ES-I3 (cell line): ENCODE measurements at regions not wholly inside any gene's neighbourhood (a gene's known extent, or its start where the extent isn't known, plus 50 kb on each side); places are given as distances from the start of the nearest gene placed in this dataset.

Experiments
- H3K36me3 ChIP-seq: 2 replicates; pipeline ENCODE4 v1.6.1; 2013; ENCODE audit warnings: mild to moderate bottlenecking, low read length, control low read depth, moderate library complexity; ENCODE audit not compliant: insufficient read depth
- H3K4me1 ChIP-seq: 2 replicates; pipeline ENCODE4 v1.6.1; 2013; ENCODE audit warnings: mild to moderate bottlenecking, control low read depth, low read length; ENCODE audit not compliant: insufficient read depth
- H3K9ac ChIP-seq: 2 replicates; pipeline ENCODE4 v1.6.1; 2013; ENCODE audit warnings: low read depth, mild to moderate bottlenecking, low read length, moderate library complexity
- H3K9me3 ChIP-seq: 2 replicates; pipeline ENCODE4 v1.6.1; 2013; ENCODE audit warnings: mild to moderate bottlenecking, low read length, moderate library complexity; ENCODE audit not compliant: control insufficient read depth, insufficient read depth

- Histone ChIP-seq H3K9me3 (no peaks in the 10 kb centered on the region), H3K9ac (no peak overlapping the region), H3K36me3 (no peaks in the 10 kb centered on the region), H3K4me1 (no peaks in the 10 kb centered on the region)
Observed at GRCh38 chr1:30629501-30629900, 93.9 kb downstream of the MATN1 start.

- no peaks in the 10 kb centered on the region; the same call in 1 of the 2 replicates for H3K9me3 ChIP-seq
- H3K9ac ChIP-seq: no peak overlapping the region
- H3K4me1 ChIP-seq: no peaks in the 10 kb centered on the region
- H3K36me3 ChIP-seq: no peaks in the 10 kb centered on the region
Observed at GRCh38 chr1:30627994-30628393, 95.4 kb downstream of the MATN1 start.

- Histone ChIP-seq H3K9ac (no peak overlapping the region), H3K4me1 (no peaks in the 10 kb centered on the region), H3K36me3 (no peaks in the 10 kb centered on the region), H3K9me3 (no peaks in the 10 kb centered on the region; the same call in 1 of the 2 replicates)
Observed at GRCh38 chr1:30627206-30627605, 96.2 kb downstream of the MATN1 start.

- Histone ChIP-seq H3K9me3 (no peaks in the 10 kb centered on the region; the same call in 1 of the 2 replicates), H3K36me3 (no peaks in the 10 kb centered on the region), H3K9ac (no peak overlapping the region), H3K4me1 (no peaks in the 10 kb centered on the region)
Observed at GRCh38 chr1:30623431-30623830, 100.0 kb downstream of the MATN1 start.

- Histone ChIP-seq H3K9me3 (no peaks in the 10 kb centered on the region; the same call in 1 of the 2 replicates), H3K9ac (no peak overlapping the region), H3K36me3 (no peaks in the 10 kb centered on the region), H3K4me1 (0 out of 2 replicates have a peak, but pooled peaks cover 4% of the 10 kb centered on the region)
Observed at GRCh38 chr1:30619619-30620018, 103.8 kb downstream of the MATN1 start.

GRCh38 chr1:30618335-30618747, 105.0 kb downstream of the MATN1 start:
- no peaks in the 10 kb centered on the region for H3K36me3 ChIP-seq
- no peak overlapping the region for H3K9ac ChIP-seq
- 0 out of 2 replicates have a peak, but pooled peaks cover 4% of the 10 kb centered on the region for H3K4me1 ChIP-seq
- no peaks in the 10 kb centered on the region; the same call in 1 of the 2 replicates for H3K9me3 ChIP-seq

GRCh38 chr1:30616759-30617158, 106.6 kb downstream of the MATN1 start:
- Histone ChIP-seq H3K9me3 (no peaks in the 10 kb centered on the region), H3K36me3 (no peaks in the 10 kb centered on the region), H3K9ac (no peak overlapping the region), H3K4me1 (0 out of 2 replicates have a peak, but pooled peaks cover 4% of the 10 kb centered on the region)

- Histone ChIP-seq H3K36me3 (no peaks in the 10 kb centered on the region), H3K4me1 (0 out of 2 replicates have a peak, but pooled peaks cover 4% of the 10 kb centered on the region), H3K9ac (no peak overlapping the region), H3K9me3 (no peaks in the 10 kb centered on the region)
Observed at GRCh38 chr1:30615816-30616590, 107.4 kb downstream of the MATN1 start.

GRCh38 chr1:30615076-30615795, 108.1 kb downstream of the MATN1 start:
- Histone ChIP-seq H3K9ac (no peak overlapping the region), H3K9me3 (no peaks in the 10 kb centered on the region), H3K4me1 (0 out of 2 replicates have a peak, but pooled peaks cover 4% of the 10 kb centered on the region), H3K36me3 (no peaks in the 10 kb centered on the region)

- Histone ChIP-seq H3K4me1 (0 out of 2 replicates have a peak, but pooled peaks cover 2% of the 10 kb centered on the region), H3K9ac (no peak overlapping the region), H3K9me3 (no peaks in the 10 kb centered on the region), H3K36me3 (no peaks in the 10 kb centered on the region)
Observed at GRCh38 chr1:30613188-30613587, 110.2 kb downstream of the MATN1 start.

GRCh38 chr1:30612536-30613065, 110.8 kb downstream of the MATN1 start:
- H3K9me3 ChIP-seq: no peaks in the 10 kb centered on the region
- H3K36me3 ChIP-seq: no peaks in the 10 kb centered on the region
- H3K9ac ChIP-seq: no peak overlapping the region
- H3K4me1 ChIP-seq: no peaks in the 10 kb centered on the region

- Histone ChIP-seq H3K9ac (no peak overlapping the region), H3K4me1 (no peaks in the 10 kb centered on the region), H3K36me3 (no peaks in the 10 kb centered on the region), H3K9me3 (no peaks in the 10 kb centered on the region)
Observed at GRCh38 chr1:30611741-30612309, 111.6 kb downstream of the MATN1 start.

- no peak overlapping the region for H3K9ac ChIP-seq
- H3K9me3 ChIP-seq: no peaks in the 10 kb centered on the region
- H3K36me3 ChIP-seq: no peaks in the 10 kb centered on the region
- H3K4me1 ChIP-seq: no peaks in the 10 kb centered on the region
Observed at GRCh38 chr1:30610917-30611316, 112.5 kb downstream of the MATN1 start.

- Histone ChIP-seq H3K4me1 (no peaks in the 10 kb centered on the region), H3K9me3 (no peaks in the 10 kb centered on the region), H3K36me3 (no peaks in the 10 kb centered on the region), H3K9ac (no peak overlapping the region)
Observed at GRCh38 chr1:30609999-30610345, 113.4 kb downstream of the MATN1 start.
